Neural progenitor cell (in vitro differentiated cells): ENCODE measurements at regions not wholly inside any gene's neighbourhood (a gene's known extent, or its start where the extent isn't known, plus 50 kb on each side); places are given as distances from the start of the nearest gene placed in this dataset.

Source experiments
- DNase-seq: peaks from one replicate; pipeline ENCODE4 v3.0.0-alpha.2; 2016; ENCODE audit warnings: low spot score
- H2AFZ ChIP-seq: fragments of 200-600 bp; sonication (generic); replicated peaks from 2 replicates; pipeline ENCODE4 v1.6.1; 2016; ENCODE audit warnings: antibody characterized with exemption
- H3F3A ChIP-seq: fragments of 200-600 bp; sonication (generic); 2 replicates; pipeline ENCODE4 v1.6.1; 2016; ENCODE audit warnings: antibody characterized with exemption, low read depth
- H3K27ac ChIP-seq: fragments of 200-600 bp; sonication (generic); 2 replicates; pipeline ENCODE4 v1.5.1; 2016; ENCODE audit warnings: mild to moderate bottlenecking
- H3K27me3 ChIP-seq: fragments of 200-600 bp; sonication (generic); 2 replicates; pipeline ENCODE4 v1.6.1; 2016; ENCODE audit warnings: mild to moderate bottlenecking, moderate library complexity
- H3K36me3 ChIP-seq: fragments of 200-600 bp; sonication (generic); 2 replicates; pipeline ENCODE4 v1.5.1; 2016
- H3K4me1 ChIP-seq: fragments of 200-600 bp; sonication (generic); 2 replicates; pipeline ENCODE4 v1.6.1; 2016; ENCODE audit warnings: mixed run types
- H3K4me2 ChIP-seq: fragments of 200-600 bp; sonication (generic); 2 replicates; pipeline ENCODE4 v1.6.1; 2016
- H3K4me3 ChIP-seq: fragments of 200-600 bp; sonication (generic); 2 replicates; pipeline ENCODE4 v1.5.1; 2016
- H3K79me2 ChIP-seq: fragments of 200-600 bp; sonication (generic); 2 replicates; pipeline ENCODE4 v1.6.1; 2016; ENCODE audit warnings: low read depth
- H3K9ac ChIP-seq: fragments of 200-600 bp; sonication (generic); 2 replicates; pipeline ENCODE4 v1.6.1; 2016
- H3K9me3 ChIP-seq: fragments of 200-600 bp; sonication (generic); 2 replicates; pipeline ENCODE4 v1.5.1; 2016; ENCODE audit warnings: low read depth
- H4K20me1 ChIP-seq: fragments of 200-600 bp; sonication (generic); 2 replicates; pipeline ENCODE4 v1.6.1; 2016; ENCODE audit warnings: low read depth
- H3K27ac Mint-ChIP-seq: 3 replicates; pipeline ENCODE4 v1.8.0; 2021; ENCODE audit warnings: mixed read lengths
- H3K27me3 Mint-ChIP-seq: 2 replicates; pipeline ENCODE4 v1.8.0; 2022; ENCODE audit warnings: low read depth, mild to moderate bottlenecking, inconsistent platforms, moderate library complexity, mixed read lengths; ENCODE audit not compliant: insufficient read depth
- H3K36me3 Mint-ChIP-seq: 3 replicates; pipeline ENCODE4 v1.8.0; 2021; ENCODE audit warnings: mixed read lengths
- H3K4me1 Mint-ChIP-seq: 3 replicates; pipeline ENCODE4 v1.8.0; 2021; ENCODE audit warnings: mixed read lengths
- H3K4me3 Mint-ChIP-seq: 3 replicates; pipeline ENCODE4 v1.8.0; 2021; ENCODE audit warnings: mild to moderate bottlenecking, moderate library complexity, mixed read lengths
- H3K9me3 Mint-ChIP-seq: 3 replicates; pipeline ENCODE4 v1.8.0; 2020; ENCODE audit warnings: mixed read lengths
- EZH2 ChIP-seq: fragments of 200-600 bp; sonication (generic); IDR thresholded peaks from 2 replicates; pipeline ENCODE4 v1.6.1; 2017; ENCODE audit warnings: antibody characterized with exemption, mild to moderate bottlenecking, moderate library complexity
- EZH2phosphoT487 ChIP-seq: fragments of 200-600 bp; sonication (generic); IDR thresholded peaks from 2 replicates; pipeline ENCODE4 v1.6.1; 2017; ENCODE audit warnings: antibody characterized with exemption
- TF ChIP-seq, protein P1 (sequence below): fragments of 200-600 bp; sonication (generic); IDR thresholded peaks from 2 replicates; pipeline ENCODE4 v1.5.1; 2017; ENCODE audit warnings: antibody characterized with exemption, mild to moderate bottlenecking

DNA sequence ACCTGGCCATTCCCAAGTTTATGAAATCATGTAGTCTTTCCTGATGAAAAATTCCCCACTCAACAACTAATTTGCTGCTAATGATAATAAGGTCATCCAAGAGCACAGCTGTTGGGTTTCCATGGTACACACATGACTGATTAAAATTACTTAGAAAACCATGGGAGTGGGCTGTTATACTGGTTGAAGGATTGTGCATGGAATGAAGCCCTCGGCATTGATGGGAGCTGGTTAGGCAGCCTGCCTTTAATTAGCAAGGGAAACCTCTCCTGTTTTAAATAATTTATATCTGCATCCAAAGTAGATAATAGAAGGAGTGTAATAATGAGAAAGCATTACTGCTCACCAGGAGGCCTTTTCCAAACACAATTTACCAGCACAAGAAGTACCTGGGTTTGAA, 235.1 kb upstream of the CFAP20DC start:
- Mint-ChIP-seq H3K36me3 (no peaks in the 10 kb centered on the region), H3K4me1 (peaks cover 4% of the 10 kb centered on the region), H3K27ac (no peak overlapping the region), H3K9me3 (no peaks in the 10 kb centered on the region), H3K4me3 (no peak overlapping the region), H3K27me3 (peaks cover 3% of the 10 kb centered on the region)
- TF ChIP-seq EZH2phosphoT487: no peak
- no peak for TF ChIP-seq EZH2
- TF ChIP-seq, protein P1, sequence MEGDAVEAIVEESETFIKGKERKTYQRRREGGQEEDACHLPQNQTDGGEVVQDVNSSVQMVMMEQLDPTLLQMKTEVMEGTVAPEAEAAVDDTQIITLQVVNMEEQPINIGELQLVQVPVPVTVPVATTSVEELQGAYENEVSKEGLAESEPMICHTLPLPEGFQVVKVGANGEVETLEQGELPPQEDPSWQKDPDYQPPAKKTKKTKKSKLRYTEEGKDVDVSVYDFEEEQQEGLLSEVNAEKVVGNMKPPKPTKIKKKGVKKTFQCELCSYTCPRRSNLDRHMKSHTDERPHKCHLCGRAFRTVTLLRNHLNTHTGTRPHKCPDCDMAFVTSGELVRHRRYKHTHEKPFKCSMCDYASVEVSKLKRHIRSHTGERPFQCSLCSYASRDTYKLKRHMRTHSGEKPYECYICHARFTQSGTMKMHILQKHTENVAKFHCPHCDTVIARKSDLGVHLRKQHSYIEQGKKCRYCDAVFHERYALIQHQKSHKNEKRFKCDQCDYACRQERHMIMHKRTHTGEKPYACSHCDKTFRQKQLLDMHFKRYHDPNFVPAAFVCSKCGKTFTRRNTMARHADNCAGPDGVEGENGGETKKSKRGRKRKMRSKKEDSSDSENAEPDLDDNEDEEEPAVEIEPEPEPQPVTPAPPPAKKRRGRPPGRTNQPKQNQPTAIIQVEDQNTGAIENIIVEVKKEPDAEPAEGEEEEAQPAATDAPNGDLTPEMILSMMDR: no peak
- Histone ChIP-seq H3F3A (no peaks in the 10 kb centered on the region), H3K9ac (no peak overlapping the region), H3K4me1 (no peaks in the 10 kb centered on the region), H3K36me3 (no peaks in the 10 kb centered on the region), H2AFZ (no peak overlapping the region), H3K79me2 (no peaks in the 10 kb centered on the region), H3K4me3 (no peak overlapping the region), H3K27ac (no peak overlapping the region), H3K27me3 (no peaks in the 10 kb centered on the region), H3K4me2 (no peak overlapping the region), H3K9me3 (no peaks in the 10 kb centered on the region), H4K20me1 (no peaks in the 10 kb centered on the region)
- DNase-seq: no peak

DNA sequence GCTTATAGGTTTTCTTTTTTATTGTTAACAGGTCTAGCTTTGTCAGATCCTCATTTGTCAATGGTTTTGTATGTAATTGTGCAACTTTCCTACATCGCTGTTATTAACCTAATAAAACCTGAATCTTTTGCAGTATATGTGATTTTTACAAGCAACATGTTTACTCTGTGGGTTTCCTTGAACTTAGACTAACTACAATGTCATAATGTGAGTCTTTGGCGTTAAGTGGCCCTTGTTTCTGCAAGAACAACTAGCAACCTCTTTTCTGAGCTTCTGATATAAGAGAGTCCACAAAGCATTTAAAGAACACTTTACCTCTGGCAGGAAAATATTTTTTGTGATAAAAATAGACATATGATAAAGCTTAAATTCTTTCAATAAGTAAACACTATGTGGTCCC, 230.3 kb upstream of the CFAP20DC start:
- no peaks in the 10 kb centered on the region for H3K9me3 ChIP-seq
- H4K20me1 ChIP-seq: no peaks in the 10 kb centered on the region
- H3K27ac ChIP-seq: no peak overlapping the region
- H3F3A ChIP-seq: no peaks in the 10 kb centered on the region
- DNase-seq: no peak
- no peak overlapping the region for H3K9ac ChIP-seq
- no peaks in the 10 kb centered on the region for H3K27me3 ChIP-seq
- H3K4me1 ChIP-seq: no peaks in the 10 kb centered on the region
- H3K36me3 Mint-ChIP-seq: no peaks in the 10 kb centered on the region
- H3K27me3 Mint-ChIP-seq: peaks cover 6% of the 10 kb centered on the region
- no peaks in the 10 kb centered on the region for H3K79me2 ChIP-seq
- H3K4me3 Mint-ChIP-seq: no peak overlapping the region
- H3K4me1 Mint-ChIP-seq: peaks cover 3% of the 10 kb centered on the region
- H3K27ac Mint-ChIP-seq: no peak overlapping the region
- TF ChIP-seq EZH2phosphoT487 (no peak), EZH2 (no peak)
- no peak overlapping the region for H3K4me3 ChIP-seq
- H2AFZ ChIP-seq: no peak overlapping the region
- H3K9me3 Mint-ChIP-seq: no peaks in the 10 kb centered on the region
- H3K36me3 ChIP-seq: no peaks in the 10 kb centered on the region
- no peak overlapping the region for H3K4me2 ChIP-seq

DNA sequence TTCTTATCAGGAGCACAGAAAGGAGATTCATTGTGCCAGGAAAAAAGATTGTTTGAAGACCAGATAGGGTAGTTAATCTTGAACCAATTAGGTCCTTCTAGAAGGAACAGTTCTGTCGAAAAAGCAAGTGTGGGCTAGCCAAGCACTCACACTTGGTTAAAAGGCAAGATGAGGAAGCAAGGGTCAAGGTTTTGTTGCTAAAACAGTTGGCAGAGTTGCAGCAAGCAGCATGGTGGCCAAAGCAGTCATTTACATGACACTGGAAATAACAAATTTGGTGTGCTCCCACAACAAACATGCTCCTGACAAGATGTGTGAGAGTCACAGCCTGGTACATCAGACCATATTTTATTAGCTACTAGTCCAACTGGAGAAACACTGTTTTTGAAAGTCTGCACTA, 228.0 kb upstream of the CFAP20DC start:
- TF ChIP-seq EZH2phosphoT487 (no peak), EZH2 (no peak)
- TF ChIP-seq, protein P1: no peak
- no peak overlapping the region for H2AFZ ChIP-seq
- H3K4me1 Mint-ChIP-seq: no peaks in the 10 kb centered on the region
- H4K20me1 ChIP-seq: no peaks in the 10 kb centered on the region
- no peaks in the 10 kb centered on the region for H3K36me3 Mint-ChIP-seq
- no peak overlapping the region for H3K27ac Mint-ChIP-seq
- no peaks in the 10 kb centered on the region for H3K36me3 ChIP-seq
- H3K9me3 Mint-ChIP-seq: no peaks in the 10 kb centered on the region
- no peaks in the 10 kb centered on the region for H3K9me3 ChIP-seq
- H3K4me3 Mint-ChIP-seq: no peak overlapping the region
- no peaks in the 10 kb centered on the region for H3K4me1 ChIP-seq
- no peak overlapping the region for H3K9ac ChIP-seq
- no peak overlapping the region for H3K4me3 ChIP-seq
- no peaks in the 10 kb centered on the region for H3K79me2 ChIP-seq
- H3F3A ChIP-seq: no peaks in the 10 kb centered on the region
- H3K4me2 ChIP-seq: no peak overlapping the region
- peaks cover 6% of the 10 kb centered on the region for H3K27me3 Mint-ChIP-seq
- no peak overlapping the region for H3K27ac ChIP-seq
- H3K27me3 ChIP-seq: no peaks in the 10 kb centered on the region
- DNase-seq: no peak

DNA sequence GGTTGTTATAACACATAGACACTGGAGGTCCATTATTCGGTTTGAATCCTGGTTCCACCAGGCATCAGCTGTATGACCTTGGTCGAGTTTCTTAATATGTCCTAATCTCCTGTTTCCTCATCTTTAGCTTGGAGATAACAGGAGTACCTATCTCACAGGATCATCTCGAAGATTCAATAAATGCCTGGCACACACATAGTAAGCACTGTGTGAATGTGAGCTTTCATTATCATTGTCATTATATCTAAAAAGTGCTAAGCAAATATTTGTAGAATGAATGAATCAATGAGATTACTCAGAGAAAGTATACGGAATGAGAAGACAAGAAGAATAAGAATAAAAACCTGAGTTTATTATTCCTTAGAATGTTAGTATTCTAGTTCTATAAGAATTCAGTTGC, 227.4 kb upstream of the CFAP20DC start:
- no peak overlapping the region for H3K9ac ChIP-seq
- DNase-seq: no peak
- H3K4me3 Mint-ChIP-seq: no peak overlapping the region
- TF ChIP-seq EZH2phosphoT487 (no peak), EZH2 (no peak)
- TF ChIP-seq, protein P1: no peak
- H3K9me3 ChIP-seq: no peaks in the 10 kb centered on the region
- H3K9me3 Mint-ChIP-seq: no peaks in the 10 kb centered on the region
- H3K4me2 ChIP-seq: no peak overlapping the region
- no peak overlapping the region for H2AFZ ChIP-seq
- H3K4me1 Mint-ChIP-seq: no peaks in the 10 kb centered on the region
- H4K20me1 ChIP-seq: no peaks in the 10 kb centered on the region
- H3K4me3 ChIP-seq: no peak overlapping the region
- H3F3A ChIP-seq: no peaks in the 10 kb centered on the region
- no peaks in the 10 kb centered on the region for H3K36me3 Mint-ChIP-seq
- peaks cover 4% of the 10 kb centered on the region for H3K27me3 Mint-ChIP-seq
- H3K27ac ChIP-seq: no peak overlapping the region
- no peaks in the 10 kb centered on the region for H3K27me3 ChIP-seq
- H3K79me2 ChIP-seq: no peaks in the 10 kb centered on the region
- H3K27ac Mint-ChIP-seq: no peak overlapping the region
- no peaks in the 10 kb centered on the region for H3K4me1 ChIP-seq
- no peaks in the 10 kb centered on the region for H3K36me3 ChIP-seq
